ENCODE measurements at regions not wholly inside any gene's neighbourhood (a gene's known extent, or its start where the extent isn't known, plus 50 kb on each side); places are given as distances from the start of the nearest gene placed in this dataset.

DNA sequence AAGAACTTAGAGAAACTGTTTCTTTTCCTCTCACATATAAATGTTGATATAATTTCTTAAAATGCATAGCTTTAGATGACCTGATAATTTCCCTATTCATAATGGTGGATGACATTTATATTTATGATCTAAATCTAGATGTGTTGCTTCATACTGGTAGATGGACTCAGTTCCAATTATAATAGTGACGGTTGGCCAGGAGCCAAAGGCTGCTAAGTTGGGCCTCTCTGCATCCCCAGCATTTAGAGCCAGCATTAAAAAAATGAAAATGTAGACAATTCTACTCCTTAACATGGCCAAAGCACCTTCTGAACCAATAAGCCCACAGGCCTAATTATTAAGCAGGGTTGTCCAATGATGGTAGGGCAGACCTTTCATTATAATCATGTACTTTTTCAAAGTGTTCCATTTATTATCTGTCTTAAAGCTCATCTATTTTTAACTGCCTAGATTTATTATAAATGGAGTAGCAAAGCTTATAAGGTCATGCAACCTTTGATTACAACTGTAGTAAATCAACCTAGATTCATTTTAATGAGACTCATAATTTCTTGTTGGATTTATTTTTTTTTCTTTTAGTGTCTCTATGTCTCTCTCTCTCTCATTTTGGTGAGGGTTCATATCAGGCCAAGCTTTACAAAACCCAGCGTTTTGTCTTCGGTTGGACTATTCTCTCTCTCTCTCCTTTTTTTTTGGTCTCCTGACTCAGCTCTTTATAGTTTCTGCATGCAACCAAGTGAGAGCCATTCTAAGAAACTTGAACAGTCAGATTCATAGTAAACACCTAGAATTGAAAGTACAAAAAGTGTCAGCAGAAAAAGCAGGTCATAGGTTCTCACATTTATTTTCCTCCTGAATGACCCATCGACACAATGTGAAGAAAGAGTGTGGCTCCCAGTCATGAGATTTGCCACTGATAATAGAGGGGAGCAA, 2016.1 kb upstream of the PIK3C3 start:
- DNase-seq, result no peak

DNA sequence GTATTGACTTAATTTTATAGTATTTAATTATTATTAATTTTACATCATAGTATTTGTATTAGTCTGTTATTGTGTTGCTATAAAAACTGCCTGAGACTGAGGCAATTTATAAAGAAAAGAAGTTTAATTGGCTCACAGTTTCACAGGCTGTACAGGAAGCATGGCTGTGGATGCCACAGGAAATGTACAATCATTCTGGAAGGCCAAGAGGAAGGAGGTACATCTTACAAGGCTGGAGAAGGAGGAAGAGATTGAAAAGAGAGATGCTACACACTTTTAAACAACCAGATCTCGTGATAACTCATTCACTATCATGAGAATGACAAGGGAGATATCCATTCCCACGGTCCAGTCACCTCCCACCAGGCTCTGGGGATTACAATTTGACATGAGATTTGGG, 2019.4 kb upstream of the PIK3C3 start:
- no peak for DNase-seq

DNA sequence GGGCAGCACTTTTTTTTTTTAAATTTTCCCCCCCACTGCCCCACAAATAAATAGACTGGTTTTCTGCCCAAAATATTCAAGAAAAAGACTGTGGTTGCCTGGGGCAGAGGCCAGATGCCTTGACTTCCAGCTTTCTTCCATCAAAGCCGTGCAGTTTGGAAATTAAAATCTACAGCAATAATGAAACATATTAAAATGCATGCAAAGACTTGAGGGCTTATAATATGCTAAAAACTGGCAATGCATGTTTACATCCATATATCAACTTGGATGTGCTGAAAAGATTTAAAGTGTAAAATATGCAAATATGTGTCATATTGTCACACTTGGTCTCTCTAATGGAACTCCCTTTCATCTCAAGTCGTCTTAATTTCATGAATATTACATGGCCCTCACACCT, 2036.2 kb upstream of the PIK3C3 start:
- no peak for DNase-seq

DNA sequence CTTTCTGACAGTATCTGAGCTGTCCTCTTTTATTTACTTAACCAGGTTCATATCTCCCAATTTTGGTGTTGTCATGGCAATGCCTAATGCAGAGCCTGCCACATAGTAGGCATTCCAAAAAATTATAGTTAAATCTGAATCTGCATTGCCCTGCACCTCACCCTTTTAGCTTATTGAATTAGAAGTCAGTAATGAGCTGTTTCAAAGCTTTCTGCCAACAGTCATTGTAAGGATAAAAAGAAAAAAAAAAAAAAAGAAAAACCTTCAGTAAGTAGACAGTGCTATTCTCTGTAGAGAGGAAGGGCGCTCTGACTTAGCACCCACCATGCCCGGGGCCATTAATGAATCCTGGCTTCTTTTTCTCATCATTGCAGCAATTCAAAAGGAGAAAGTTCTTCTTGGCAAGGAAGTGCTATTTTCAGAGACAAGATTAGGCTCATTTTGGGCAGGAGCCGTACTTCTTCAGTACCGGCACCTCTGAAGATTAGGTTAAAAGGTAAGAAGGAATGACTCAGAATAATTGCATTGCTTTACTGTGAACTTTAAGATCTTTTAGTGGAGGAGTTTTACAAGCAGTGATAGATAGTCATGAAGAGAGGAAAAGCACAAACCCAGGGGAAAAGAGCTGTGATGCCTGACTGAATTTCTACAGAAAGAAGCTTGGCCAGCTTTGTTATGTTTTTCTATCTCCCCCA, 2041.2 kb upstream of the PIK3C3 start:
- DNase-seq, result no peak

DNA sequence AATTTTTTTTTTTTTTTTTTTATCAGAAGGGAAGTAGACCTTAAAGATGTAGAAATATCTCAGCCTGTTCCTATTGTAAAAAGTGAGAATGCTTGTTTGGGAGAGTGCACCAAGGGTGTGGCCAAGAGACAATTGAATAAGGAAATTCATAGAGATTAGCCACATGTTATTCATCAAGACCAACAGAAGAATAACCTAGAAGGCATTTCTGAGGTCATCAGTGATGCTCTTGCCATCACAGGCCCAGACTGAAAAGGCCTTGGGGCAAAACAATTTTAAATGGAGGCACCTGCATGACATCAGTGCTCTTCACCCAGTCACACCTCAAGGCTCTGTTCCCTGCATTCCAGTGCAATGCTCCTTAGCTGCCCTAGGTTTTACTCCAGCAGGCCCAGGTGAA, 2043.3 kb upstream of the PIK3C3 start:
- no peak for DNase-seq

DNA sequence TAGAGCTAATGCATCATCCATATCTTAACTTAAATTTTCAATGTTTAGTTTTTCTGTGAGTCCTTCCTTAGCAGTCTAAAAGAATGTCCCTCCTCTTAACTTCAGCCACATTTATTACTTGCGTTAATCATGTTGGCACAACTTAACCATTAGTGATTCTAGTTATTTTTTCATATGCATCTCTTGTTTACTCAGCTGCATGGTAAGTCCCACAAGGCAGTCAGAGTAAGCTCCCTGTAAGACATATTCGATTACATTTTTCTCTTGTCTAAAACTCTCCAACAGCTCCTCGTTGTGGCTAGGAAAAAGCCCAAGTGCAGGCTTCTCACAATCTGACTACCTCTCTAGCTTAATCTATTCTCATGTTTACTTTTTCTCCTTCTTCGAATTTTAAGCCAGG, 2045.3 kb upstream of the PIK3C3 start:
- DNase-seq, result no peak

DNA sequence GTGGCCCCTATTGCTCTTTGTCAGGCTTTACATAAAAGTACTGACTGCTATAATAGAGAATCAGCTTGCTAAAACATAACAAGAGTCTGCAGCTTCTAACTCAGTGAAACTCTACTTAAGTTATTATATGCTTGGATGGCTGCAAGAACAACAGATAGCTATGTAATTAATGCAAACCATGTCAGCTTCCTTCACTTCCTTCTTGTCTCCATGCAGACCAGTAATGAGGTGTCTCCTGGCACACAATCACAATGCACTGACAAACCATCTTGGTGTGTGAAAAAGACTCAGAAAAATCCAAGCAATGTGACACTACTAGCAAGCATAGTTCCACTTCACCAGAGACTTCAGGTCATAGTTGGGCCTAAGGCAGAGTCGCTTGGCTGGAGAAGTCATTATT, 2068.9 kb upstream of the PIK3C3 start:
- DNase-seq, result no peak

DNA sequence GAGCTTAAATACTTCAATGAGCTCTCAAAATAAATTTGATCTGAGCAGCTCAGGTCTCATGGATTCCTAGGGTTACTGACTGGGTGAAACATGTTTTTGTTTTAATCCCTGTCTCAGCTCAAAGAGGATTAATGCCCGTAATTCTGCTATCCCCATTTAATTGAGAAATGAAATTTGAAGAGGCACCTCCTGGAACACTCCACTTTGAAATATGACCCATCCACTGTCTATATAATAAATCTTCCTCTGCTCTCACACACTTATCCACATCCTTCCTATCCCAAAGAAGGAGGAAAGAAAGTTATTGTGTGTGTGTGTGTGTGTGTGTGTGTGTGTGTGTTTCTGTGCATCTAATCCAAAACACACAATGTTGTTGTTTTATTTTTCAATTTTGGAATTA, 2082.4 kb upstream of the PIK3C3 start:
- no peak for DNase-seq

DNA sequence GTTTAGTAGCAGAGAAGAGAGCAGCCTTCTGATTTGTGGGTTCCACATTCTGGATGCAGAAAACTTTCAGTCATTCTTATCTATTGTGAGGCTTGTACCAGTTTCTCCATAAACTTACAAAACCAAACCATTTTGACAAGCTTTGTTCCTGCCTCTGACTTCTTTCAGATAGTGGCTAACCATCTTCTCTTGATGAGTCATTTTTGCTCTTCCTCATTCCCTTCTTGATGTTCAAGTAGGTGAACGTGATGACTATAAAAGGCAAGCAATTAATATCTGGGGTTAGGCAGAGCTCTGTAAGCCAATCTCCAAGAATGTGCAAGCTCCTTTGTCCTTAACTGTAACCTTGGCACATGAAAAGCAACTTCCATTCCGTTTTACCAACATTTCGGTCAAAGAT, 2083.1 kb upstream of the PIK3C3 start:
- DNase-seq, result no peak

DNA sequence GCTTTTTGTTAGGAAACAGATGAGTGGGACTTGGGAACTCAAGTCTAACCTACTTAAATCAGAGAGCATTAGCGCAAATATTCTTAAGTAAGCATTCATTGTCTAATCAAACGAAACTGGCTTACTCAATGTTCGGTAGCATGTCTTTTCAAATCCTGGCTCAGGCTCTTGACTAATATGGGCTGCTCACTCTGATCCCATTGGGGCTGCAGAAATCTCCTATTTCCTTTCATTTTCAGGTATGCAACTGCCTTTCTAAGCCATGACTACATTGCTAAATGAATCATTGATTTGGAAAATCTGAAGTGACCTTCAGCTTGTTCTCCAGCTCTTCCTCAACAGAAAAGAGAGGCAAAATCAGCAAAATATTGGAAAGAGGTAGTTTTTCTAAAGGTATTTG, 2084.4 kb upstream of the PIK3C3 start:
- DNase-seq, result no peak

DNA sequence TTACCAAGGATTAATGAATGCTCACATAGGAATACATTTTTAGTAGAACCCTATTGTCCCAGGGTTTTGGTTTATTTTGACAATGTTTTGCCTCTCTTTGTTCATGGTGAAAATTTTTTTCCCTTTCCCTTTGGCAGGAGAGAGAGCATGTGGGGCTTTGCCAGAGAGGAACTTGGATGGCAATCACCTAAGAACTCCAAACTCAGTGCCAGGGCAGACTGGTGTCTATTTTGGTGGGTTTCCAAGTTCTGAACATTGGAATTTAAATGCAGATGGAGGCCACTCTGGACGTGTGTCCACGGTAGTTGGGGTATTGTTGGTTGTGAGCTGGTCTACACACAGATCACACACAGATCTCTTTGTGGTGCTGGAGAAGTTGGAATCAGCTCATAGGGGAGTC, 2091.1 kb upstream of the PIK3C3 start:
- no peak for DNase-seq

DNA sequence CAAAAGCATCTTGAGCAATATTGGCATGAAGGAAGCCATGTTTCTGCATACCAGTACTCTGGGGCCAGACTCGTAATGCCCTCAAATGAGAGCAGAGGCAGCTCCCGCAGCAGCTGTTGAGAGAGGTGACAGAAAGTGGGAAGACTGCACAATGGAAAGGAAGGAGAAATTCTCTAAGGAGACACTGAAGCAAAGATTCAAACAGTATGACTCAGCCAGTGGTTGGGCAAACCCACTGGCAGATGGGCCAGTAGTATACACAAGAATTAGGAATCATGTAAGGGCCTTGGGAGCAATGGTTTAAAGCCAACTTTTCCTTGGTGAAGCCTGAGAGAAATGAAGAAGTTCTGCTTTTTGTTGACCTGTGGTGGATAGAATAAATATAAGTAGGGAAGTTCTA, 2092.7 kb upstream of the PIK3C3 start:
- DNase-seq, result no peak

DNA sequence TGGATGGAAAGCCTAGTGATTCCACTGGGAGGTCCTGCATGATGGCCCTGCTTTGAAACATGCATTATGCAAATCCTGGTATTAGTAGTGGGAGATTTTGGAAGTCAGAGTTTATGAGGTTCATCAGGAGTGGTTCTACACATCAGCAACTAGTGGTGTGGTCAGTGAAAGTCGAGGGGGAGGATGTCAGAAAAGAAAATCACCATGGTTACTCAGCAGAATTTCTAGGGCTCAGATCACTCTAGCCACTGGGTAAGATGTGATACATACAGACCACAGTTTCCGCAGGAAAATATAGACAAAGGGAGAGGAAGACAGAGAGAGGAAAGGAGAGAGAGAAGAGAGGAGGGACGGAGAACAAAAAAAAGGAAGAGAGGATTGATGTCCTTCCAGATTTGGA, 2100.7 kb upstream of the PIK3C3 start:
- DNase-seq, result no peak

DNA sequence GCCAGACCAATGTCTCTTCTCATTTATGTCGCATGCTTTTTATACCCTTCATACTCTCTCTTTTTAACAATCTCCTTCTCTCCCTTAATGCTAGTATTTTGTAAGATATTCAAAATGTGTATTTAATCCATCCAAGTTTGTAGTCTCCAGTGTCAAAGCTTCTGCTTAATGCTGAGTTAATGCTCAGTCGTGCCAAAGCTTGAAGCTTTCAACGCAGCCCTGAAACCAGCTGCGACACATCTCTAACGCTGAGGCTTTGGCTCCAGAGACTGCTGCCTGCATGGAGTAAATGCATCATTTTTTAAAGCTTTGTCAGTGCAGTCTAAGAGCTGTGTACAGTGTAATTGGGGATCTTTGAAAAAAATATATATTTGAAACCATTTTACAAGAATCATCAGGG, 2108.8 kb upstream of the PIK3C3 start:
- peak; percentile 69 for DNase-seq

DNA sequence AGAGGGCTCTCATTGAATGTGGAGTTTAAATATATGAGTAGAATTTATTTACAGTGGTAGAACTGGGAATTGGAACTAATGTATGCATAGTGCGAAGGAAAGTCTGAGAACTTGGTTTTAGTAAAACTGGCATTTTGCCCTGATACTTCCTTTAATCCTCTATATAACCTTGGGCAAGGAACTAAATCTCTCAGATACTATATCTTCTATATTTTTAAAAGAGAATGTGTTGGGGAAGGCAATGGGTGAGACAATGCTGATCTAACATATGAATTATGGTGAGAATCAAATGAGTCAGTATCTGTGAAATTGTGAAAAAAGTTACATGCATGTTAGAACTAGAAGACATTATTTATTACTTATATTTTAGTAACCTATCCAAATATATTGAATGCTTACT, 2109.4 kb upstream of the PIK3C3 start:
- DNase-seq, result no peak

DNA sequence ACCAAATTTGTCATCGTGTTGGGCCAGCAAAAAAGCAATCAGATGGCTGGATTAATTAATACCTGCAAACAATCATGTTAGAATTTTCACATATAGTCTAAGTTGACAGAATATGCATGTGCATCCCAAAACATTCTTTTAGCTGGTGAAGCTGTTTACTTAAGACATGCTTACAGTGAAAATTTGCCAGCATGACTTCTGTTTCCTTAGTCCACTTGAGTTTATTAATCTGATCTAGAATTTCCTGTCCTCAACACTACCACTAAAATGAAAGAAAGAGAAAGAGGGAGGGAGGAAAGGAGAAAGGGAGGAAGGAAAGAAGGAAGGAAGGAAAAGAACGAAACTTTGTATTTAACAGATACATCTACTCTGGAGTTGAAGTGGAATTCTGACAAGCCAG, 2109.9 kb upstream of the PIK3C3 start:
- no peak for DNase-seq

DNA sequence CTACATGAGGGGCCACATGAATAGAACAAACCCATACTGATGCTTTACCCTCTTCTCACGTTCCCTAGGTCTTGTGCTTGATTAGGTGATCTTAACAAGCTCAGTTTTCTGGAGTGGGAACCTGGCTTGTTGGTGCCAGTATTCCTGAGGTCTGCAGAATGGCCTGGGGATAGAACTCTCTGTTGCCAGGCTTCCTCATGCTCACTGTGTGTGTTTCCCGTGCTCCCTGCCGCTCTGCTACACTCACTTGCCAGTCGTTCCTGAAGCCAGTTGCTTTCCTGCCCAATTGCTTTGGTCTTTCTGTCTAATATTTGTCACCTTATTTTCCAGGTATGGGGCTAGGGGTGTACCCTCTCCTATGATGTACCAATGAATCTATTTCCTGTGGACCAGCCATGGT, 2111.5 kb upstream of the PIK3C3 start:
- no peak for DNase-seq

DNA sequence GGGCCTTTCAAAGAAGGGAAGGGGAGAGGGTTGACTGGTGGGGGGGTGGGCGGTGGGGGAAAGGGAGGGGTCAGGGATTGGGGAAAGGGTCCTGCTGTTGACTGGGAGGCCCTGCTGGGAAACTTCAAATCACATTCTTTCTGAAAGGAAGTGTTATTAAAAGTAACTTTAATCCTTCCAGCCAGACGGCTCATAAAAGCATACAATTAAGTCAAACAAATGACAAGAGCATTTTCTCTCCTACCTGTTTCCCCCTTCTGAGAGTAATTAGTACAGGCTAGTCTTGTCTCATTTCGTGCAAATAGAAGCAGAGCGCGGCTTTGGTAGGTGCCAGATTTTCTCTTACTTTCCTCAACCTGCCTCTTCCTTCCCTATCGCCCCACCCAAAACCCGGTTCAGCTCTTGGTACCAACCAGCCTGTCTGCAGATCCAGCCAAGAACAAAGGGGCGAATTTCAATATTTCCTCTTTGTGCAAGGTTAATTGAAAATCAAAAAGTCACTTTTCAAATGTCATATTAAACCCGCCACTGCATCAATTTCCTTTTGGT, 2112.6 kb upstream of the PIK3C3 start:
- DNase-seq, result no peak

DNA sequence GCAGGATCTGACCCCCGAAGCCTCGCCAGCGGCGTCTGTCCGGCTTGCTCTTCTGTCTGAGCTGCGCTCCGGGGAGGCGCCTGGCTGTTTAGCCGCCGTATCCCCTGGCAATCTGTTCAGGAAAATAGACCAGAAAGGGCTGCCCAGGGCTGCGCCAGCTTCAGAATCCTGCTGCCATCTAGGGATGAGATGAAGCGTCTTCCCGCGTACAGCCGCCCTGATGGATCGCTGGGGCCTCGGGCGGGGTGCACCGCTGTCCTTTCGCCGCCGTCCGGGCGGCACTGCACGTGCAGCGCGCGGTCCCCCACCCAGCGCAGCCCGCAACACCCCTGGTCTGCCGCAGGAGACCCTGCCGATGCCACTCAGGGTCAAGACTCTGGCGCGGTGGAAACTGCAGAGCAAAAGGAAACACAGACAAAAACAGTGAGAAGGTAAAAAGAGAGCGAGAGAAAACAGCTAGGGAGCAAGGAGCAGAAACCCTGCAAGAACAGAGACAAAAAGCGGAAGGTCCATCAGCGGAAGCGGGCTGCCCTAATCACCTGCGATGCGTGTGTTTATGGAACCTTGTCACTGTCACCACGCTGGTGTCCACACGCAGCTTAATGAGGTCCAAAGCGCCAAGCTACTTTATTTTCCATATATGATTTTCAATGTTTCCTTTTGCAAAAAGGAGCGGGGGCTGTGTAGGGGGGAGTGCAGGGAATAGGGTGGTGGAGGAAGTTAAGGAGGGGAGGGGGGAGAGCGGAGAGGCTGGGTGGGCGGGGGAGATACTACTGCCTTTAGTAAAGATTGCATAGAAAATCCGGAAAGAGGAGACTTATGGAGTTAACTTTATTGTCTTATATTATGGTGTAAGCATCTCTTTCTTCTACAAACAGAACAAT, 2113.3 kb upstream of the PIK3C3 start:
- DNase-seq, result peak; percentile 84

DNA sequence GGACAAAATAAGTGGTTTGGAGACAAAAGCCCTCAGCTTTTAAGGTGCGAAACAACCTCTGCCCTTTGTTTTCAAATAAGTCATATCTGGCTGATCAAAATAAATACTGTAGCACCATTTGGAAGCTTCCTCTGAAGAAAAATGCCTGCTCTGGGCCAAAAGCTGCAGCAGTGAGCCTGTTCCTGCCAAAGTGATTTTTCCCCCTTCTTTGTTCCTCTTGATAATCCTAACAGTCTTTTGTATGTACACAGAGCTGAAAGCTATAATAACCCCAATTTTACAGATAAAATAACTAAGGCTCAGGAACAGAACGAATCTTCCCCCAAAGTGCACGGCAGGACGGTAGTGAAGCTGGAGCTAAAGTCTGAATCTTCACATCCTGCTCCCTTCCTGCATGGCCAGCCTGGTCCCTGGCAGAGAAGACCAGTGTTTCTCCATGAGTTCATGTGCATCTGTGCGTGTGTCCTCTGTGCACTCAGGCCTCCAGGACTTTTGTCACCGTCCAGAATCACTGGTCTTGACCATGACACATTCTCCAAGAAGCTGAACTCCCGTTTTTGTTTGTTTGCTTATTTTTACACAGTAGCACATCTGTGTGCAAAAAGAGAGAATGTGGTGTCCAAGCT, 2114.1 kb upstream of the PIK3C3 start:
- DNase-seq, result peak; percentile 49

DNA sequence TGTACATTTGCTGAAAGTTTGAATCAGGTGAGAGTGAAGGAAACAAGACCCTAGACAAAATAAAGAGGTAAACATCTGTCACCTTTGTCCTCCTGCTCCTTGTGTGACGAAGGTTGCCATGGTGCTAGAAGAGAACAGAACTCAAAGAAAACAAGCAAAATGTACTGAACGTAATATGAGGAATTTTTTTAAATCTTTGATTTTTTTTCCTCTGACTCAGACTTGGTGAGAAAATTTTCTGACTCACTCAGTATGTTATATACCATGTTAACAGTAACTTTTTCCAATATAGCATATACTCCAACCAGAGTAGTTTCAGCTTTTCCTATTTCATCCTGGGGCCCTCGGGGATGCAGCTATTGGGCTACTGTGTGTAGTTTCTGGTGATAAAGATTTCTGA, 2114.6 kb upstream of the PIK3C3 start:
- no peak for DNase-seq

DNA sequence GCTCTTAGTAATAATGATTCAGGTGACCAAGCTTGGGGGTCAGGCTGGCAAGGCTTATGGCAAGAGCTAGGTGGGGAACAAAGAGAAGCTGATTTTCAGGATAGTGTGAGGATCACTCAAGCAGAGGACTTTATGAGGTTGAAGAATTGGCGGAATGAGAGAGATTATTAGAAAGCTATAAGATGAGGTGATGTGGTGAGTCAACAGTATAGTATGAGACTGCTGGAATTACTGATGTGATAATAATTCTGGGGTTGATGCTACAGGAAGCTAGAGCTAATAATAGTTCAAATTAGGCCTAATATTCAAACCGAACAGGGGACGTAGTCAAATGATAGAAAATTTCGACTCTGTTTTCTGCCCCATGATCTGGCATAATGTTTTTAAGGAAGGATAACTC, 2115.3 kb upstream of the PIK3C3 start:
- DNase-seq, result no peak

DNA sequence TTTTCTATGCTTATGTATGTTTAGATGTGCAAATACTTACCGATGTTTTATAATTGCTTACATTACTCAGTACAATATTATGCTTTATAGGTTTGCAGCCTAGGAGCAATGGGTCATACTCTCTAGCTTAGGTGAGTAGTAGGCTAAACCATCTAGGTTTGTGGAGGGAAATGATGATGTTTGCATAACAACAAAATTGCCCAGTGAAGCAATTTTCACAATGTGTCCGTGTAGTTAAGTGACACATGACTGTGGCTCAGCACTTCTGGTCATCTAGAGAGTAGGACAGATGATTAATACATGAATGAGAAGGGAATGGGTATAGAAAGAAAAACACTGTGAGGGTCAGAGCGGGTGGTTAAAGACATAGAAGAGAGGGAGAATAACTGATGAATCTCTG, 2116.2 kb upstream of the PIK3C3 start:
- no peak for DNase-seq
